ENCODE measurements at regions not wholly inside any gene's neighbourhood (a gene's known extent, or its start where the extent isn't known, plus 50 kb on each side); places are given as distances from the start of the nearest gene placed in this dataset.
"Not testable (repeated sequence)": the region's sequence is repeated elsewhere in the genome, so short reads cannot be mapped to it uniquely, and the experiment has no call there.

GRCh38 chr7:149687820-149688219, 85.6 kb downstream of the ZNF467 start:
- H3K79me2 ChIP-seq (ENCODE audit: control insufficient read depth, insufficient read depth, low read length, poor library complexity); H3K4ac ChIP-seq (ENCODE audit: low read depth, low read length); H3K4me1 ChIP-seq (ENCODE audit: control insufficient read depth in 1 of 2, insufficient read depth in 2 of 2, low read length in 2 of 2); H4K8ac ChIP-seq (ENCODE audit: low read depth, low read length); H2AK5ac ChIP-seq (ENCODE audit: low read length); H3K18ac ChIP-seq (ENCODE audit: low read length); H3K9ac ChIP-seq (ENCODE audit: low read length); H4K12ac ChIP-seq (ENCODE audit: low read depth, low read length); H2BK5ac ChIP-seq (ENCODE audit: low read depth, low read length, poor library complexity); H2BK120ac ChIP-seq (ENCODE audit: insufficient read depth, low read length, poor library complexity); H3K4me3 ChIP-seq (ENCODE audit: low read depth, low read length); H4K91ac ChIP-seq (ENCODE audit: low read depth, low read length); H3K23ac ChIP-seq (ENCODE audit: low read length); H3K36me3 ChIP-seq (ENCODE audit: control insufficient read depth in 1 of 2, insufficient read depth in 2 of 2, low read length in 2 of 2); H3K4me2 ChIP-seq (ENCODE audit: low read length); H3K14ac ChIP-seq (ENCODE audit: low read length); H2AFZ ChIP-seq (ENCODE audit: insufficient read depth, low read length, poor library complexity); H3K27me3 ChIP-seq (ENCODE audit: insufficient read depth, low read length); H3K27ac ChIP-seq (ENCODE audit: low read depth, low read length); H3K79me1 ChIP-seq (ENCODE audit: low read length); DNase-seq; H2BK12ac ChIP-seq (ENCODE audit: low read length); H3K9me3 ChIP-seq (ENCODE audit: insufficient read depth, low read depth, low read length): not testable (repeated sequence)
- no CpG with 5 or more reads among the region's 7 CpGs for WGBS (ENCODE audit: extremely low coverage, insufficient coverage, insufficient read length)

- Histone ChIP-seq H3K9me3 (ENCODE audit: insufficient read depth, low read depth, low read length) (no peaks in the 10 kb centered on the region), H2BK5ac (ENCODE audit: low read depth, low read length, poor library complexity) (no peak overlapping the region), H4K8ac (ENCODE audit: low read depth, low read length) (no peak overlapping the region), H3K9ac (ENCODE audit: low read length) (no peak overlapping the region), H2AK5ac (ENCODE audit: low read length) (no peak overlapping the region), H2BK12ac (ENCODE audit: low read length) (no peak overlapping the region), H4K91ac (ENCODE audit: low read depth, low read length) (no peak overlapping the region), H3K27ac (ENCODE audit: low read depth, low read length) (no peak overlapping the region), H3K36me3 (ENCODE audit: control insufficient read depth in 1 of 2, insufficient read depth in 2 of 2, low read length in 2 of 2) (no peaks in the 10 kb centered on the region), H3K4ac (ENCODE audit: low read depth, low read length) (no peak overlapping the region), H3K4me2 (ENCODE audit: low read length) (no peak overlapping the region), H3K4me1 (ENCODE audit: control insufficient read depth in 1 of 2, insufficient read depth in 2 of 2, low read length in 2 of 2) (no peaks in the 10 kb centered on the region), H3K23ac (ENCODE audit: low read length) (no peak overlapping the region), H3K18ac (ENCODE audit: low read length) (no peak overlapping the region), H3K14ac (ENCODE audit: low read length) (no peak overlapping the region), H2BK120ac (ENCODE audit: insufficient read depth, low read length, poor library complexity) (no peak overlapping the region), H3K4me3 (ENCODE audit: low read depth, low read length) (no peak overlapping the region), H4K12ac (ENCODE audit: low read depth, low read length) (no peak overlapping the region), H2AFZ (ENCODE audit: insufficient read depth, low read length, poor library complexity) (no peak overlapping the region), H3K79me1 (ENCODE audit: low read length) (no peaks in the 10 kb centered on the region), H3K27me3 (ENCODE audit: insufficient read depth, low read length) (no peaks in the 10 kb centered on the region), H3K79me2 (ENCODE audit: control insufficient read depth, insufficient read depth, low read length, poor library complexity) (no peaks in the 10 kb centered on the region)
- no CpG with 5 or more reads among the region's 4 CpGs for WGBS (ENCODE audit: extremely low coverage, insufficient coverage, insufficient read length)
- DNase-seq, result no peak
Measured at GRCh38 chr7:149686449-149686848, 86.9 kb downstream of the ZNF467 start.

GRCh38 chr7:149686011-149686410, 87.4 kb downstream of the ZNF467 start:
- no peak overlapping the region for H2BK120ac ChIP-seq (ENCODE audit: insufficient read depth, low read length, poor library complexity)
- H3K4me3 ChIP-seq (ENCODE audit: low read depth, low read length), result no peak overlapping the region
- no peaks in the 10 kb centered on the region for H3K79me1 ChIP-seq (ENCODE audit: low read length)
- H2AFZ ChIP-seq (ENCODE audit: insufficient read depth, low read length, poor library complexity), result no peak overlapping the region
- H4K8ac ChIP-seq (ENCODE audit: low read depth, low read length), result no peak overlapping the region
- H4K91ac ChIP-seq (ENCODE audit: low read depth, low read length), result no peak overlapping the region
- H3K27me3 ChIP-seq (ENCODE audit: insufficient read depth, low read length), result no peaks in the 10 kb centered on the region
- no CpG with 5 or more reads among the region's 3 CpGs for WGBS (ENCODE audit: extremely low coverage, insufficient coverage, insufficient read length)
- no peak overlapping the region for H3K14ac ChIP-seq (ENCODE audit: low read length)
- no peak overlapping the region for H3K23ac ChIP-seq (ENCODE audit: low read length)
- no peak overlapping the region for H2BK5ac ChIP-seq (ENCODE audit: low read depth, low read length, poor library complexity)
- H3K36me3 ChIP-seq (ENCODE audit: control insufficient read depth in 1 of 2, insufficient read depth in 2 of 2, low read length in 2 of 2), result no peaks in the 10 kb centered on the region
- H3K4me2 ChIP-seq (ENCODE audit: low read length), result no peak overlapping the region
- H3K27ac ChIP-seq (ENCODE audit: low read depth, low read length), result no peak overlapping the region
- no peak overlapping the region for H3K9ac ChIP-seq (ENCODE audit: low read length)
- peak in 1 of 2 donors; percentile 25 for DNase-seq
- H3K4ac ChIP-seq (ENCODE audit: low read depth, low read length), result no peak overlapping the region
- H3K18ac ChIP-seq (ENCODE audit: low read length), result no peak overlapping the region
- no peaks in the 10 kb centered on the region for H3K9me3 ChIP-seq (ENCODE audit: insufficient read depth, low read depth, low read length)
- no peak overlapping the region for H2BK12ac ChIP-seq (ENCODE audit: low read length)
- H3K79me2 ChIP-seq (ENCODE audit: control insufficient read depth, insufficient read depth, low read length, poor library complexity), result no peaks in the 10 kb centered on the region
- H4K12ac ChIP-seq (ENCODE audit: low read depth, low read length), result no peak overlapping the region
- H2AK5ac ChIP-seq (ENCODE audit: low read length), result no peak overlapping the region
- H3K4me1 ChIP-seq (ENCODE audit: control insufficient read depth in 1 of 2, insufficient read depth in 2 of 2, low read length in 2 of 2), result no peaks in the 10 kb centered on the region

GRCh38 chr7:149685455-149685854, 87.9 kb downstream of the ZNF467 start:
- Histone ChIP-seq H2BK12ac (ENCODE audit: low read length) (no peak overlapping the region), H3K9ac (ENCODE audit: low read length) (no peak overlapping the region), H3K79me1 (ENCODE audit: low read length) (no peaks in the 10 kb centered on the region), H2AFZ (ENCODE audit: insufficient read depth, low read length, poor library complexity) (no peak overlapping the region), H3K36me3 (ENCODE audit: control insufficient read depth in 1 of 2, insufficient read depth in 2 of 2, low read length in 2 of 2) (no peaks in the 10 kb centered on the region), H4K91ac (ENCODE audit: low read depth, low read length) (no peak overlapping the region), H3K79me2 (ENCODE audit: control insufficient read depth, insufficient read depth, low read length, poor library complexity) (no peaks in the 10 kb centered on the region), H3K14ac (ENCODE audit: low read length) (no peak overlapping the region), H3K23ac (ENCODE audit: low read length) (no peak overlapping the region), H3K27me3 (ENCODE audit: insufficient read depth, low read length) (no peaks in the 10 kb centered on the region), H4K12ac (ENCODE audit: low read depth, low read length) (no peak overlapping the region), H3K4me3 (ENCODE audit: low read depth, low read length) (no peak overlapping the region), H3K4me2 (ENCODE audit: low read length) (no peak overlapping the region), H4K8ac (ENCODE audit: low read depth, low read length) (no peak overlapping the region), H3K4ac (ENCODE audit: low read depth, low read length) (no peak overlapping the region), H2AK5ac (ENCODE audit: low read length) (no peak overlapping the region), H3K18ac (ENCODE audit: low read length) (no peak overlapping the region), H3K27ac (ENCODE audit: low read depth, low read length) (no peak overlapping the region), H3K9me3 (ENCODE audit: insufficient read depth, low read depth, low read length) (no peaks in the 10 kb centered on the region), H2BK120ac (ENCODE audit: insufficient read depth, low read length, poor library complexity) (no peak overlapping the region), H2BK5ac (ENCODE audit: low read depth, low read length, poor library complexity) (no peak overlapping the region), H3K4me1 (ENCODE audit: control insufficient read depth in 1 of 2, insufficient read depth in 2 of 2, low read length in 2 of 2) (no peaks in the 10 kb centered on the region)
- WGBS (ENCODE audit: extremely low coverage, insufficient coverage, insufficient read length), result no CpG with 5 or more reads among the region's 3 CpGs
- no peak for DNase-seq

Data from trophoblast cell (in vitro differentiated cells and primary cell).